HepG2 (cell line): ENCODE measurements at regions not wholly inside any gene's neighbourhood (a gene's known extent, or its start where the extent isn't known, plus 50 kb on each side); places are given as distances from the start of the nearest gene placed in this dataset.

Source experiments
- ATAC-seq: fragments of 200-7000 bp; cut with Tn5 transposase; 3 replicates; pipeline ENCODE4 v1.9.1; 2020; ENCODE audit warnings: mild to moderate bottlenecking, moderate library complexity
- BruUV-seq: library from RNA; stranded (reverse); fragments of 400-500 nt; replicated peaks from 2 replicates; lab custom pipeline; 2021; lab: Mats Ljungman, UMichigan
- CTCF ChIA-PET: fragments of 300-600 bp; formaldehyde crosslinking; extraction: SDS; loops from one replicate; lab custom pipeline; 2021; ENCODE audit warnings: low total read pairs, inconsistent platforms, low intra/inter-chr PET ratio; lab: Yijun Ruan, JAX
- POLR2A ChIA-PET: fragments of 350-600 bp; sonication (Branson Sonifier 250); formaldehyde crosslinking; loops from one replicate; lab custom pipeline; 2020; ENCODE audit warnings: antibody characterized with exemption, inconsistent platforms; lab: Yijun Ruan, JAX
- DNase-seq: peaks from one replicate; pipeline ENCODE4 v3.0.0-alpha.2; 2015; ENCODE audit warnings: low spot score
- FAIRE-seq: peaks from 3 replicates; lab custom pipeline; 2011; peaks lifted over from hg19 to GRCh38; lab: Jason Lieb, UNC
- H2AFZ ChIP-seq: one replicate; pipeline ENCODE4 v1.6.1; 2011; ENCODE audit warnings: low read length, inconsistent platforms
- H3K27ac ChIP-seq: fragments of 300-600 bp; 3 replicates; pipeline ENCODE4 v1.8.0; 2011; ENCODE audit warnings: mixed run types, mild to moderate bottlenecking, mixed read lengths, low read length, inconsistent platforms; ENCODE audit not compliant: insufficient read depth; ENCODE audit errors: extremely low read length
- H3K27me3 ChIP-seq, 2 experiments: fragments of 200-600 bp in 1 of 2; 2 replicates in 1 of 2; 3 replicates in 1 of 2; pipeline versions ENCODE4 v1.6.0 to v1.8.0; 2011; ENCODE audit warnings: low read length in 2 of 2, mild to moderate bottlenecking in 2 of 2, moderate library complexity in 2 of 2, inconsistent platforms in 1 of 2; ENCODE audit not compliant: insufficient read depth in 2 of 2, control insufficient read depth in 1 of 2
- H3K36me3 ChIP-seq, 2 experiments: fragments of 200-600 bp in 1 of 2; replicated peaks in 1 of 2; 2 replicates in 1 of 2; 3 replicates in 1 of 2; pipeline versions ENCODE4 v1.5.1 to v1.8.0; 2011; ENCODE audit warnings: low read length in 2 of 2, inconsistent platforms in 1 of 2; ENCODE audit not compliant: insufficient read depth in 2 of 2, control insufficient read depth in 1 of 2
- H3K4me1 ChIP-seq: 2 replicates; pipeline ENCODE4 v1.5.1; 2012; ENCODE audit warnings: low read length, inconsistent platforms; ENCODE audit not compliant: insufficient read depth
- H3K4me2 ChIP-seq: 2 replicates; pipeline ENCODE4 v1.6.0; 2011; ENCODE audit warnings: low read depth, low read length, inconsistent platforms
- H3K4me3 ChIP-seq, 3 experiments: fragments of 200-600 bp in 1 of 3; sonication (generic), shearing (Covaris generic) in 1 of 3; replicated peaks in 1 of 3; 2 replicates each; pipeline ENCODE4 v1.5.1; 2011 to 2016; ENCODE audit warnings: low read length in 3 of 3, inconsistent platforms in 2 of 3, low read depth in 2 of 3, mild to moderate bottlenecking in 2 of 3, control low read depth in 1 of 3, mixed read lengths in 1 of 3; ENCODE audit not compliant: insufficient read depth in 1 of 3
- H3K79me2 ChIP-seq: one replicate; pipeline ENCODE4 v1.6.1; 2011; ENCODE audit warnings: low read length, inconsistent platforms; ENCODE audit not compliant: insufficient read depth
- H3K9ac ChIP-seq: 2 replicates; pipeline ENCODE4 v1.6.0; 2011; ENCODE audit warnings: mild to moderate bottlenecking, low read depth, low read length, inconsistent platforms; ENCODE audit not compliant: insufficient read depth
- H3K9me3 ChIP-seq: 2 replicates; pipeline ENCODE4 v1.5.1; 2012; ENCODE audit warnings: mild to moderate bottlenecking, low read length
- H4K20me1 ChIP-seq: 2 replicates; pipeline ENCODE4 v1.6.0; 2011; ENCODE audit warnings: inconsistent platforms, mild to moderate bottlenecking, low read length, moderate library complexity; ENCODE audit not compliant: insufficient read depth
- DMAP1 ChIP-seq: IDR thresholded peaks from 2 replicates; pipeline ENCODE4 v1.6.1; 2016
- ONECUT2 ChIP-seq: sonication (generic); formaldehyde crosslinking; IDR thresholded peaks from 2 replicates; pipeline ENCODE4 v1.4.0; 2020; ENCODE audit warnings: missing genetic modification reagents
- PAF1 ChIP-seq: IDR thresholded peaks from 2 replicates; pipeline ENCODE4 v1.6.1; 2016; ENCODE audit warnings: missing genetic modification reagents, missing compliant biosample characterization
- RFX1 ChIP-seq: fragments of 450-650 bp; IDR thresholded peaks from 2 replicates; pipeline ENCODE4 v1.6.1; 2017
- WIZ ChIP-seq: sonication (generic); formaldehyde crosslinking; IDR thresholded peaks from 2 replicates; pipeline ENCODE4 v1.5.1; 2020; ENCODE audit warnings: mild to moderate bottlenecking, missing genetic modification reagents
- ZNF468 ChIP-seq: sonication (generic); formaldehyde crosslinking; IDR thresholded peaks from 2 replicates; pipeline ENCODE4 v1.8.0; 2022; ENCODE audit warnings: mild to moderate bottlenecking, moderate library complexity, missing genetic modification reagents
- ZNF614 ChIP-seq: IDR thresholded peaks from 2 replicates; pipeline ENCODE4 v1.6.1; 2018; ENCODE audit warnings: missing biosample characterization, missing genetic modification reagents, inconsistent platforms, borderline replicate concordance
- WGBS: methylation state at CpG from one replicate; pipeline ENCODE4 v1.1.6; 2017; ENCODE audit warnings: low lambda C conversion rate; 5-methylcytosine and 5-hydroxymethylcytosine counted together
- in situ Hi-C: cut with HindIII; loops from 2 replicates; pipeline ENCODE4 v1.10.0; 2017; ENCODE audit warnings: low pct_unique_long_range_greater_than_20kb; ENCODE audit not compliant: extremely low pct_ligation_motif_present
- intact Hi-C: fragments of 100-400 bp; cut with micrococcal nuclease; formaldehyde crosslinking; loops from one replicate; pipeline ENCODE4 v1.10.0; 2022; ENCODE audit not compliant: unreplicated experiment
- TF ChIP-seq, protein P1 (sequence below): conservative IDR thresholded peaks from 2 replicates; pipeline ENCODE4 v1.6.1; 2018; ENCODE audit warnings: missing genetic modification reagents
- TF ChIP-seq, protein P2 (sequence below): sonication (generic); formaldehyde crosslinking; IDR thresholded peaks from 2 replicates; pipeline ENCODE4 v1.5.0; 2020; ENCODE audit warnings: missing genetic modification reagents

DNA sequence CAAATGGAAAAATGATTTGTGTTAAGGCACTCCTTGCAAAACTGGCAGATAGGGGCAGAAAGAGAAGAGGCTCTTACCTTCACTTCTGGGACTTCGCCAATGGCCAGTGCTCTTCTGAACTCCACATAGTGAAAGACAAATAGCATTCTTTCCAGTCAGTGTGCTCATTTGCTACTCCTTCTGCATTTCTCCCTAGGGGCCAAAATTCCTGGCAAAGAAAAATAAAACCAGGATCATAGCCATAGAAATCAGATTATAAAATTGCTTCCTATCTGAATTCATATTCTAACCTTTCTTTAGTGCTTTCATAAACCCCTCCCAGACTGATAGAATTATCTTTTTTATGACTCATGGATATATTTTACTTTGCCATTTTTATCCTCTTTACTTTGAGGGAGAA, 56.9 kb upstream of the PELI1 start (continued):
- TF ChIP-seq WIZ (CRISPR knock-in tag) (no peak), ONECUT2 (no peak), ZNF614 (no peak), ZNF468 (CRISPR knock-in tag) (no peak), DMAP1 (CRISPR knock-in tag) (no peak)
- TF ChIP-seq, protein P1, sequence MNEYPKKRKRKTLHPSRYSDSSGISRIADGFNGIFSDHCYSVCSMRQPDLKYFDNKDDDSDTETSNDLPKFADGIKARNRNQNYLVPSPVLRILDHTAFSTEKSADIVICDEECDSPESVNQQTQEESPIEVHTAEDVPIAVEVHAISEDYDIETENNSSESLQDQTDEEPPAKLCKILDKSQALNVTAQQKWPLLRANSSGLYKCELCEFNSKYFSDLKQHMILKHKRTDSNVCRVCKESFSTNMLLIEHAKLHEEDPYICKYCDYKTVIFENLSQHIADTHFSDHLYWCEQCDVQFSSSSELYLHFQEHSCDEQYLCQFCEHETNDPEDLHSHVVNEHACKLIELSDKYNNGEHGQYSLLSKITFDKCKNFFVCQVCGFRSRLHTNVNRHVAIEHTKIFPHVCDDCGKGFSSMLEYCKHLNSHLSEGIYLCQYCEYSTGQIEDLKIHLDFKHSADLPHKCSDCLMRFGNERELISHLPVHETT, result no peak
- TF ChIP-seq, protein P2, sequence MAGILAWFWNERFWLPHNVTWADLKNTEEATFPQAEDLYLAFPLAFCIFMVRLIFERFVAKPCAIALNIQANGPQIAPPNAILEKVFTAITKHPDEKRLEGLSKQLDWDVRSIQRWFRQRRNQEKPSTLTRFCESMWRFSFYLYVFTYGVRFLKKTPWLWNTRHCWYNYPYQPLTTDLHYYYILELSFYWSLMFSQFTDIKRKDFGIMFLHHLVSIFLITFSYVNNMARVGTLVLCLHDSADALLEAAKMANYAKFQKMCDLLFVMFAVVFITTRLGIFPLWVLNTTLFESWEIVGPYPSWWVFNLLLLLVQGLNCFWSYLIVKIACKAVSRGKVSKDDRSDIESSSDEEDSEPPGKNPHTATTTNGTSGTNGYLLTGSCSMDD, result no peak

DNA sequence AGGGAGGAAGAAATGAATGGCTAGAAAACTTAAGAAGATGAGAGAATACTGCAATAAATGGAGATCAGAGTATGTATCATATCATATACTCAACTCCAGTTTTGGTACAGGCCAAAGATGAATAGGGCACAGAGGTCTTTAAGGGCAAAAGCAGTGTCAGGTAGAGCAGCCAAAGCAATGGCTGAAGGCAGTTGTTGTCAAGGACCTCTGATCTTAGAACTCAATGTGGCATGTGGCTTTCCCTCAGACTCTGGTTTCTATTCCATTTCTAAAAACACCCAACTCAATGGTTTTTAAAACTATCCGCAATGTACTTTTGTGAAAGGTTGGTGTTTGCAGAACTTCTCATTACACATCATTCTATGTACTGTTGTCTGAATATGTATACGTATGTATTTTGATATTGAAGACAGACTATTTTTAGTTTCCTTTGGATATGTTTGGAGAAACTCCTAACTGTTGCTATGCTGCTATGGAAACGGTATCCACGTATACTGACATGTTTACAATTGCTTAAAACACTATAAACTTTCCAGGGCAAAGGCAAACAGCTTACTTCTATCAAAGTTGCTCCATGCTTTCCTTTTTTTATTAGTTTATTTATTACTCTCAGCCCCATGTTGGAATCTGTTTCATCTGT, 58.1 kb upstream of the PELI1 start:
- CTCF ChIA-PET, result no interaction called here

More for the DNA sequence above, 58.1 kb upstream of the PELI1 start:
- no peak for FAIRE-seq
- POLR2A ChIA-PET, result no interaction called here
- H3K9ac ChIP-seq, result no peak overlapping the region
- no peaks in the 10 kb centered on the region for H3K36me3 ChIP-seq
- WGBS, result 35% methylated on average over 4 of the region's 4 CpGs
- no peak overlapping the region for H3K4me3 ChIP-seq
- no peak overlapping the region for H3K4me2 ChIP-seq
- H3K27ac ChIP-seq, result no peak overlapping the region
- H3K4me1 ChIP-seq, result no peaks in the 10 kb centered on the region
- TF ChIP-seq PAF1 (CRISPR knock-in tag) (no peak), RFX1 (peak; percentile 38; the same call in 1 of the 2 replicates)
- H3K79me2 ChIP-seq, result no peaks in the 10 kb centered on the region
- no peak for ATAC-seq
- no TSS peak for BruUV-seq
- no peak overlapping the region for H2AFZ ChIP-seq
- H3K9me3 ChIP-seq, result no peaks in the 10 kb centered on the region
- no peak for DNase-seq
- in situ Hi-C loops (no loop called here), intact Hi-C loops (no loop called here)
- H4K20me1 ChIP-seq, result no peaks in the 10 kb centered on the region
- peaks cover 0 to 4% of the 10 kb centered on the region in 2 experiments; a peak in 2 of 5 replicates for H3K27me3 ChIP-seq
